ENCODE measurements at regions not wholly inside any gene's neighbourhood (a gene's known extent, or its start where the extent isn't known, plus 50 kb on each side); places are given as distances from the start of the nearest gene placed in this dataset.

DNA sequence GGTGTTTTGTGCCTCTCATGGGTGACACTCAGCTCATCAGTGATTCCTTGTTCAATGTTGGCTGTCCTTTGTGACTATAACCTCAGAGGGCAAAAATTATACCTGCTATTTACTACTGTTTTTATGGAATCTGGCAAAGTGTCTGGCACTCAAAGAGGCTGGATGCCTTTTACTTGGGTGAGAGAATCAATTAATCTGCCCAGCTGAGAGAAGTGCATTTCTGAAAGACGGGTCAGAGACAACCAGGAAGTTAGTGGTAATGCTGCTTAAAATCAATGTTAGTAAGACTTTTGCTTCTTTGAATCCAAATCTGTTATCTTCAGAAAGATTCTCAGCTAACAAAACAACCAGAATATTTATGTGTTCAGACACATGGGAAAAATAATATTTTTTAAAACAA lies 436.2 kb upstream of the SUCLG2 start:
- no peak for TF ChIP-seq EZH2 (IDR thresholded peaks at IDR 0.05; ENCODE audit: low read length, missing control alignments)
- TF ChIP-seq, protein P1, sequence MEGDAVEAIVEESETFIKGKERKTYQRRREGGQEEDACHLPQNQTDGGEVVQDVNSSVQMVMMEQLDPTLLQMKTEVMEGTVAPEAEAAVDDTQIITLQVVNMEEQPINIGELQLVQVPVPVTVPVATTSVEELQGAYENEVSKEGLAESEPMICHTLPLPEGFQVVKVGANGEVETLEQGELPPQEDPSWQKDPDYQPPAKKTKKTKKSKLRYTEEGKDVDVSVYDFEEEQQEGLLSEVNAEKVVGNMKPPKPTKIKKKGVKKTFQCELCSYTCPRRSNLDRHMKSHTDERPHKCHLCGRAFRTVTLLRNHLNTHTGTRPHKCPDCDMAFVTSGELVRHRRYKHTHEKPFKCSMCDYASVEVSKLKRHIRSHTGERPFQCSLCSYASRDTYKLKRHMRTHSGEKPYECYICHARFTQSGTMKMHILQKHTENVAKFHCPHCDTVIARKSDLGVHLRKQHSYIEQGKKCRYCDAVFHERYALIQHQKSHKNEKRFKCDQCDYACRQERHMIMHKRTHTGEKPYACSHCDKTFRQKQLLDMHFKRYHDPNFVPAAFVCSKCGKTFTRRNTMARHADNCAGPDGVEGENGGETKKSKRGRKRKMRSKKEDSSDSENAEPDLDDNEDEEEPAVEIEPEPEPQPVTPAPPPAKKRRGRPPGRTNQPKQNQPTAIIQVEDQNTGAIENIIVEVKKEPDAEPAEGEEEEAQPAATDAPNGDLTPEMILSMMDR (conservative IDR thresholded peaks at IDR 0.05 in 1 of 2, IDR thresholded peaks at IDR 0.05 in 1 of 2; ENCODE audit: low read depth in 1 of 2, low read length in 2 of 2), result no peak
